Stimulated activated naive CD4-positive, alpha-beta T cell (primary cell): ENCODE measurements at regions not wholly inside any gene's neighbourhood (a gene's known extent, or its start where the extent isn't known, plus 50 kb on each side); places are given as distances from the start of the nearest gene placed in this dataset.

Source experiments
- DNase-seq, 6 experiments: peaks; one replicate each; lab custom pipeline; 2025; lab: John Stamatoyannopoulos, UW

GRCh38 chr18:21997207-21998143 lies 171.9 kb upstream of the GATA6 start:
- peak in 1 of 6 experiments; percentile 0 for DNase-seq

- DNase-seq, result no peak
Observed at GRCh38 chr18:21998486-21998885, 170.9 kb upstream of the GATA6 start.

DNA sequence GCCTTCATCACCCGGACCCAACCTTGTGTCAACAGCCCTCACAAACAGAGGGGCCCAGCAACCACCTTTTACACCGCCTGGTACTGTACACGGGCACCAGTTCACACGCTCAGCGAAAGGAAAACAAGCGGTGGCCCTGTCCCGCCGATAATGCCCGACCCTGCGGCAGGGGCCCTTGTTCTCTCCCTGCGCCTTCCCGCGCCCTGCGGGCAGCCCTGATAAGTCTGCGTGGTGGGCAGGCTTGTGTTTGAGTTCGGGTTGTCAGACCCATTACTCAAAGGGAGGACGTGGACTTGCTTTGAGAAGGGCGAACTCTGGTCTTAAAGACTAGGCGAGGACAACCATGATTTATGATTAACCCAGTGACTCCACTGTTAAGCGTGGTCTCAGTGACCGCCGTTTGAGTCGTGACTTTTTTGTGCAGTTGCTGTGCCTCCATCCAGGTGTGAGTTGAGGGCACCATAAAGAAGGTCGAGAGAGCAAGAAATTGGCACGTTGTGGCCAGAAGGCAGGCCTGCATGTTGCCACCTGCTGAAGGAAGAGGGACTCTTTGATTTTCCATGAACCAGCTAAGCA lies 167.4 kb upstream of the GATA6 start:
- no peak for DNase-seq

DNA sequence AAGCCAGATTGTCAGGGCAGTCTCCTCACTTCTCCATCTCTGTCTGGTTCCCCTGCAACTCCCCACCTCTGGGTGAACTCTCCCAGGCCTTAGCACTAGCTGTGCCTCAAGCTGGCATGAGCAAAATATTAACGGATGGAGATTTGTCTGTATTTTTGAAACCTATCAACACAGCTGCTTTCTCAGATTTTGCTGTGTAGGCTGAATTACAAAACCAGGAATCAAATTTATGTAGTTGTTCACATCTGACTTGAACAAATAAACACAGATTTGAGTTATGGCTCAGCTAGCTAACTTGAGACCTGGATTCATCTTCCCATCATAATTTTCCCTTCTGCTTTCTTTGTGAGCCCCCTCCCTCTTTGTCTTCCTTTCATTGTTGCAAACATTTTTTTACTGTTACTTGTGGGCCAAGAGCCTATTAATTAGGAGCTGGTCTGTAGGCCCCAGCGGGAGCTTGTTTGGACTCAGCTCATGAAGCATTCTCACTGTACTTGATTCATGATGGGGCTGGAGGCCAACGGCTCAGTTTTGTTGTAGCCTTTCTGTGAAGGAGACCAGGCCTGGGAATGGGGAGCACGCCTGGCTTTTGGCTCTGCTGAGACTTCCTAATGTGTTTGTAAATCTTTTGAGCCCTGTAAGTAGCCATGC lies 164.1 kb upstream of the GATA6 start:
- no peak for DNase-seq

GRCh38 chr18:22006458-22006857 lies 162.9 kb upstream of the GATA6 start:
- no peak for DNase-seq

- DNase-seq, result no peak
Observed at GRCh38 chr18:22009242-22009641, 160.1 kb upstream of the GATA6 start.

- no peak for DNase-seq
Observed at GRCh38 chr18:22013993-22014392, 155.4 kb upstream of the GATA6 start.

GRCh38 chr18:22015156-22015555 lies 154.2 kb upstream of the GATA6 start:
- no peak for DNase-seq

DNA sequence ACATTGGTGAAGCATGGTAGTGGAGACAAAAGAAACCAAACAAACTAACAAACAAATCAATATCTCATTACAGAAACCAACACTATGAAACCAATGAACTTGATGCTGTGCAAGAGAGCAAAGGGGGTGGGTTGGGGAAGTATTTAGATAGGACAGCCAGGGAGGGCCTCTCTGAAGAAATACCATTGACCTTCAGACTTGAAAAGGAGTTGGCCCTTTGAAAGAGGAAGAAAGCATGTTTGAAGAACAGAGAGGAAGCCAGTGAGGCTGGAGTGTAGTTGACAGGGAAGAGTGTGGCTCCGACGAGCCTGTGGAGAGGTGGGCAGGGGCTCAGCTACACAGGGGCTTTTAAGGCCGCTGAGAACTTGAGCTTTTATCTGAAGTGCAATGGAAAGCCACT lies 151.0 kb upstream of the GATA6 start:
- no peak for DNase-seq

DNA sequence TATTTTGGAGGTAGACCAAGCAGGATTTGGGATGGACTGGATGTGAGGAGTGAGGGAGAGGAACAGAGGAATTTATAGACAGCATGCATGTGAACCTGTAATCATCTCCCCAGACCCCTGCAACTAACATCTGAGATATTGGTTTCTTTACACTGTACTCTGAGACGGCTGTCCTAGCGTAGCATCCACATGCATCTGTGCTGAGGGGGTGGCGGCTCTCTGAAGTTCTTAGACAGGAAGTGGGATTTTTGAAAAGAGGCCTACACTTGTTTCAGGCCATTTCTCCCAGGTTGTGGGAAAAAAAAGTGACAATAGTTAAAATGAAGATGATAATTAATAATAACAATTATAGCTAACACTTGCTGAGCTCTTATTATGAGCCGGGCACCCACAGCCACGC lies 150.2 kb upstream of the GATA6 start:
- no peak for DNase-seq

- no peak for DNase-seq
Observed at GRCh38 chr18:22020127-22020866, 149.1 kb upstream of the GATA6 start.

GRCh38 chr18:22020867-22021370 lies 148.5 kb upstream of the GATA6 start:
- no peak for DNase-seq

GRCh38 chr18:22021701-22022100 lies 147.7 kb upstream of the GATA6 start:
- no peak for DNase-seq

- DNase-seq, result no peak
Observed at GRCh38 chr18:22024924-22025323, 144.5 kb upstream of the GATA6 start.

DNA sequence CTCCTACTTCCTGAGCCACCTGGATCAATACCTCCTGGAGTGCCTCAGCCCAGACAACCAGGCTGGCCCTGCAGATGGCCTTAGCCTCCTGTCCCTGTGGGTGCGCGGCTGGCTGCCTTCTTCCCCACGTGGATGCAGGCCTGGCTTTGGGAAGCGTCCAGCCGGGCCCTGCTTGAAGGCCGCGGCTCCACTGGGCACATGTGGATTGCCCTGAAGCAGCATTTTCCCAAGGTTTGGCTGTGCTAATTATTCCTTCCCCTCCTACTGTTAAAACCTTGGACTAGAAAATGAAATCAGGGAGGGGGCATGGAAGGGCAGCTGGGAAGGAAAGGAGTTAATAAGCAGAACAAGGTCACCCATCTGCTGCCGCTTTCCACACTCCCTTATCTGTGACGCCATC lies 143.0 kb upstream of the GATA6 start:
- no peak for DNase-seq

- DNase-seq, result no peak
Observed at GRCh38 chr18:22026889-22027288, 142.5 kb upstream of the GATA6 start.

DNA sequence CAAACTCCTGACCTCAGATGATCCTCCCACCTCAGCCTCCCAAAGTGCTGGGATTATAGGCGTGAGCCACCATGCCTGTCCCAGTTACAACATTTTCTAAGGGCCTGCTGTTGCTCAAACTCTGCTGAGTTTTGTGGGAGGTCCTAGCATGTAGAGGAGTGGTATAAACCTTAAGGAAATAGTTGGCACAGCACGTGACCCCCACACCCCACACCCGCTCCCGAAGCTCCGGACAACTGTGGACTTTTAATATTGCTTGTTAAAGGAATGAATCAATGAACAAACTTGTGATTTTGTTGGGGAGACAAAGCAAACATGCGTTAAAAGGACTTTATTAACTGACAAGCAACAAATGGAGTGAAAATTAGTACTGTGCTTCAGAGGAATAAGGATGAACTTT lies 137.8 kb upstream of the GATA6 start:
- no peak for DNase-seq

- DNase-seq, result no peak
Observed at GRCh38 chr18:22032392-22032961, 136.9 kb upstream of the GATA6 start.

DNA sequence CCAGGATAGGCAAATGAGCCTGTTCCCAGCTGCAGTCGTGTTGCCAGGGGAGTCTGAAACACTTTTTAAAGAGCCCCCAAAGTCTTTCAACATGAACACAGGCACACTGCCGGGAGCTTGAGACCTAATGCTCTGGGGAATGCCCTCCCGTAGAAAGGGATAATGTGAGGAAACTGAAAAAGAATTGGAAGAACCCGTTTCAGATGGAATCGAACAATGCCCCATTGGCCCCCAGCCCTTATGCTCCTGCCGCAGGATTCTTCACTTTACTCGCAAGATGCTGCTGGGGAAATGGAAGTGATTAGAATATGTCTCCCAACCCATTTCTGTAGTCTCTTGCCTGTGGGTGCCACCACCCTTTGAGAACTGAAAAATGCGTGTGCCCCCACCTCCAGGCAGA lies 136.3 kb upstream of the GATA6 start:
- DNase-seq, result no peak

- no peak for DNase-seq
Observed at GRCh38 chr18:22034276-22034675, 135.1 kb upstream of the GATA6 start.

GRCh38 chr18:22040533-22040932 lies 128.9 kb upstream of the GATA6 start:
- DNase-seq, result no peak

GRCh38 chr18:22043837-22044236 lies 125.6 kb upstream of the GATA6 start:
- DNase-seq, result no peak
